ENCODE measurements at regions not wholly inside any gene's neighbourhood (a gene's known extent, or its start where the extent isn't known, plus 50 kb on each side); places are given as distances from the start of the nearest gene placed in this dataset.

- FAIRE-seq (no peak), DNase-seq (peak in 1 of 5 donors; percentile 2)
- no peak overlapping the region for H3K27ac ChIP-seq (ENCODE audit: low read depth in 2 of 2, low read length in 2 of 2)
- H3K9ac ChIP-seq (ENCODE audit: low read length in 3 of 3), result no peak overlapping the region
- no peak for TF ChIP-seq CTCF (IDR thresholded peaks at IDR 0.05; ENCODE audit: borderline replicate concordance, extremely low read depth, insufficient read depth)
- no peaks in the 10 kb centered on the region for H3K27me3 ChIP-seq (ENCODE audit: control insufficient read depth, insufficient read depth, low read length)
- intact Hi-C loops (cut with DNase I), result no loop called here
- H3K36me3 ChIP-seq (ENCODE audit: control insufficient read depth in 2 of 3, insufficient read depth in 3 of 3, low read length in 3 of 3), result no peaks in the 10 kb centered on the region
- no peaks in the 10 kb centered on the region for H3K9me3 ChIP-seq (ENCODE audit: control insufficient read depth in 2 of 3, insufficient read depth in 1 of 3, low read length in 3 of 3)
- peaks cover 0 to 6% (median 0%) of the 10 kb centered on the region in 3 donors for H3K4me1 ChIP-seq (ENCODE audit: control insufficient read depth in 2 of 3, insufficient read depth in 2 of 3, low read depth in 1 of 3, low read length in 3 of 3)
- no peak overlapping the region for H3K4me3 ChIP-seq (ENCODE audit: low read length in 3 of 3)
These were observed 85.4 kb upstream of the NR3C2 start for GRCh38 chr4:148527571-148527970.

GRCh38 chr4:148522995-148523394 is 80.8 kb upstream of the NR3C2 start:
- Histone ChIP-seq H3K9ac (ENCODE audit: low read length in 3 of 3) (no peak overlapping the region), H3K27ac (ENCODE audit: low read depth in 2 of 2, low read length in 2 of 2) (no peak overlapping the region), H3K36me3 (ENCODE audit: control insufficient read depth in 2 of 3, insufficient read depth in 3 of 3, low read length in 3 of 3) (no peaks in the 10 kb centered on the region), H3K4me3 (ENCODE audit: low read length in 3 of 3) (no peak overlapping the region), H3K9me3 (ENCODE audit: control insufficient read depth in 2 of 3, insufficient read depth in 1 of 3, low read length in 3 of 3) (no peaks in the 10 kb centered on the region), H3K4me1 (ENCODE audit: control insufficient read depth in 2 of 3, insufficient read depth in 2 of 3, low read depth in 1 of 3, low read length in 3 of 3) (no peaks in the 10 kb centered on the region), H3K27me3 (ENCODE audit: control insufficient read depth, insufficient read depth, low read length) (no peaks in the 10 kb centered on the region)
- FAIRE-seq (no peak), DNase-seq (no peak)
- TF ChIP-seq CTCF (IDR thresholded peaks at IDR 0.05; ENCODE audit: borderline replicate concordance, extremely low read depth, insufficient read depth), result no peak
- intact Hi-C loops (cut with DNase I), result no loop called here

- Histone ChIP-seq H3K4me1 (ENCODE audit: control insufficient read depth in 2 of 3, insufficient read depth in 2 of 3, low read depth in 1 of 3, low read length in 3 of 3) (peaks cover 0 to 4% (median 2%) of the 10 kb centered on the region in 3 donors), H3K9ac (ENCODE audit: low read length in 3 of 3) (no peak overlapping the region), H3K27ac (ENCODE audit: low read depth in 2 of 2, low read length in 2 of 2) (no peak overlapping the region), H3K4me3 (ENCODE audit: low read length in 3 of 3) (no peak overlapping the region), H3K27me3 (ENCODE audit: control insufficient read depth, insufficient read depth, low read length) (no peaks in the 10 kb centered on the region), H3K9me3 (ENCODE audit: control insufficient read depth in 2 of 3, insufficient read depth in 1 of 3, low read length in 3 of 3) (no peaks in the 10 kb centered on the region), H3K36me3 (ENCODE audit: control insufficient read depth in 2 of 3, insufficient read depth in 3 of 3, low read length in 3 of 3) (no peaks in the 10 kb centered on the region)
- no peak for TF ChIP-seq CTCF (IDR thresholded peaks at IDR 0.05; ENCODE audit: borderline replicate concordance, extremely low read depth, insufficient read depth)
- intact Hi-C loops (cut with DNase I), result no loop called here
- FAIRE-seq, result no peak
- no peak for DNase-seq
These were observed 73.0 kb upstream of the NR3C2 start for GRCh38 chr4:148515248-148515647.

GRCh38 chr4:148514581-148514980 is 72.4 kb upstream of the NR3C2 start:
- Histone ChIP-seq H3K27ac (ENCODE audit: low read depth in 2 of 2, low read length in 2 of 2) (no peak overlapping the region), H3K4me3 (ENCODE audit: low read length in 3 of 3) (no peak overlapping the region), H3K9ac (ENCODE audit: low read length in 3 of 3) (no peak overlapping the region), H3K9me3 (ENCODE audit: control insufficient read depth in 2 of 3, insufficient read depth in 1 of 3, low read length in 3 of 3) (no peaks in the 10 kb centered on the region), H3K27me3 (ENCODE audit: control insufficient read depth, insufficient read depth, low read length) (no peaks in the 10 kb centered on the region), H3K4me1 (ENCODE audit: control insufficient read depth in 2 of 3, insufficient read depth in 2 of 3, low read depth in 1 of 3, low read length in 3 of 3) (peaks cover 0 to 4% (median 2%) of the 10 kb centered on the region in 3 donors), H3K36me3 (ENCODE audit: control insufficient read depth in 2 of 3, insufficient read depth in 3 of 3, low read length in 3 of 3) (no peaks in the 10 kb centered on the region)
- intact Hi-C loops (cut with DNase I), result no loop called here
- no peak for DNase-seq
- no peak for TF ChIP-seq CTCF (IDR thresholded peaks at IDR 0.05; ENCODE audit: borderline replicate concordance, extremely low read depth, insufficient read depth)
- FAIRE-seq, result no peak
